H1 (cell line): ENCODE measurements at regions not wholly inside any gene's neighbourhood (a gene's known extent, or its start where the extent isn't known, plus 50 kb on each side); places are given as distances from the start of the nearest gene placed in this dataset.

ENCODE experiments used
- CBX5 ChIP-seq: fragments of 300-800, 300-1000 bp; sonication (generic); IDR thresholded peaks from 2 replicates; pipeline ENCODE4 v1.7.1; 2016; ENCODE audit warnings: antibody characterized with exemption, low read length, low read depth
- GABPA ChIP-seq: IDR thresholded peaks from 2 replicates; pipeline ENCODE4 v1.6.1; 2011; ENCODE audit warnings: mild to moderate bottlenecking, low read length, moderate library complexity, borderline replicate concordance; ENCODE audit not compliant: insufficient read depth
- RNF2 ChIP-seq: fragments of 200-900, 300-1000 bp; sonication (generic); IDR thresholded peaks from 2 replicates; pipeline ENCODE4 v1.7.1; 2016; ENCODE audit warnings: borderline replicate concordance, low read depth, mild to moderate bottlenecking, antibody characterized with exemption, low read length; ENCODE audit not compliant: poor library complexity, severe bottlenecking; ENCODE audit errors: missing control alignments
- SIRT6 ChIP-seq: IDR thresholded peaks from one replicate; pipeline ENCODE4 v1.7.1; 2012; ENCODE audit warnings: low read length, inconsistent platforms
- TCF12 ChIP-seq: IDR thresholded peaks from 2 replicates; pipeline ENCODE4 v1.6.1; 2011; ENCODE audit warnings: low read depth, mild to moderate bottlenecking, low read length

DNA sequence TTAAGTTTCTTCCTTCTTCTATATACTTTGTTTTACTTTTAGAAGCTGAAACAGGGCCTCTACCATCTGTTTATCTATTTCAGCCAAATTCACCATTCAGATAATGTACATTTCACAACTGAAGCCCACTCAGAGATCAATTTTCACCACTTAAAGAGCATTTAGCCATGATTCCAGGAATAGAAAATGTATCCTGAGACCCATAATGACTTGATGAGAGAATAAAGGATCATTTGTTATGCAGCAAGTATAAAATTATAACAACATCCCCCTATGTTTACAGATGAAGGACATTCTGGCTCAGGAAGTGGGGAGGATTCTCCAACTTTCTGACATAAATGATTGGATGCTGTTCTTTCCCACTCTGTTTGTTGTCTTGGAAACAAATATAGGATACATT lies 962.1 kb upstream of the EEF2KMT start (continued):
- no peak for TF ChIP-seq SIRT6
- no peak for TF ChIP-seq CBX5
- no peak for TF ChIP-seq GABPA
- no peak for TF ChIP-seq TCF12
- TF ChIP-seq RNF2 = no peak
